ENCODE measurements at regions not wholly inside any gene's neighbourhood (a gene's known extent, or its start where the extent isn't known, plus 50 kb on each side); places are given as distances from the start of the nearest gene placed in this dataset.

GRCh38 chr12:46485853-46486252, 113.3 kb upstream of the SLC38A2 start:
- 97% methylated on average over 5 of the region's 5 CpGs for WGBS (ENCODE audit: low lambda C conversion rate)

GRCh38 chr12:46484396-46485061, 112.0 kb upstream of the SLC38A2 start:
- Histone ChIP-seq H3K4me2 (no peak overlapping the region), H3K27me3 (ENCODE audit: insufficient read depth) (no peaks in the 10 kb centered on the region), H3K27ac (ENCODE audit: low read depth in 2 of 2, low read length in 1 of 2) (no peak overlapping the region), H3K36me3 (replicated peaks in 1 of 2; ENCODE audit: control insufficient read depth in 1 of 2, insufficient read depth in 2 of 2, low read length in 1 of 2) (no peaks in the 10 kb centered on the region), H3K9me3 (no peaks in the 10 kb centered on the region), H3K4me1 (ENCODE audit: control insufficient read depth in 1 of 2, insufficient read depth in 2 of 2, low read depth in 1 of 2, low read length in 1 of 2) (no peaks in the 10 kb centered on the region; a peak in 1 of 4 replicates), H2AFZ (ENCODE audit: low read depth) (no peak overlapping the region), H3K9ac (no peak overlapping the region), H3F3A (replicated peaks; ENCODE audit: insufficient read depth) (no peaks in the 10 kb centered on the region), H3K4me3 (ENCODE audit: low read depth in 2 of 2, low read length in 1 of 2) (no peak overlapping the region), H3K9me2 (no peaks in the 10 kb centered on the region), H3K79me2 (ENCODE audit: insufficient read depth) (no peaks in the 10 kb centered on the region), H4K20me1 (ENCODE audit: insufficient read depth) (no peaks in the 10 kb centered on the region)
- POLR2A ChIA-PET: no interaction called here
- no peak for TF ChIP-seq MAX (IDR thresholded peaks at IDR 0.05; ENCODE audit: low read depth)
- 85% methylated on average over 6 of the region's 6 CpGs for WGBS (ENCODE audit: low lambda C conversion rate)
- no peak for DNase-seq
- CTCF ChIA-PET: interaction anchor here (0.6 to 1.0 kb wide), 2 partner anchors 8 to 17 kb away, joined by 3 to 4 read pairs; no protein-coding TSS in a partner anchor

More at GRCh38 chr12:46485853-46486252, 113.3 kb upstream of the SLC38A2 start:
- ChIA-PET CTCF (no interaction called here), POLR2A (no interaction called here)
- Histone ChIP-seq H3K9ac (no peak overlapping the region), H4K20me1 (ENCODE audit: insufficient read depth) (no peaks in the 10 kb centered on the region), H3K9me3 (no peaks in the 10 kb centered on the region), H3K4me2 (no peak overlapping the region), H3F3A (replicated peaks; ENCODE audit: insufficient read depth) (peaks cover 6% of the 10 kb centered on the region), H2AFZ (ENCODE audit: low read depth) (no peak overlapping the region), H3K27me3 (ENCODE audit: insufficient read depth) (no peaks in the 10 kb centered on the region), H3K4me1 (ENCODE audit: control insufficient read depth in 1 of 2, insufficient read depth in 2 of 2, low read depth in 1 of 2, low read length in 1 of 2) (peaks cover 2 to 9% of the 10 kb centered on the region in 2 experiments; a peak in 3 of 4 replicates), H3K4me3 (ENCODE audit: low read depth in 2 of 2, low read length in 1 of 2) (no peak overlapping the region), H3K79me2 (ENCODE audit: insufficient read depth) (no peaks in the 10 kb centered on the region), H3K27ac (ENCODE audit: low read depth in 2 of 2, low read length in 1 of 2) (no peak overlapping the region), H3K9me2 (no peaks in the 10 kb centered on the region), H3K36me3 (replicated peaks in 1 of 2; ENCODE audit: control insufficient read depth in 1 of 2, insufficient read depth in 2 of 2, low read length in 1 of 2) (no peaks in the 10 kb centered on the region)
- no peak for DNase-seq
- no peak for TF ChIP-seq GABPA (IDR thresholded peaks at IDR 0.05; ENCODE audit: low read depth)
- TF ChIP-seq USF1 (IDR thresholded peaks at IDR 0.05; ENCODE audit: borderline replicate concordance, low read depth): no peak
- no peak for TF ChIP-seq NRF1 (IDR thresholded peaks at IDR 0.05; ENCODE audit: low read depth, low read length)
- TF ChIP-seq ELF1 (IDR thresholded peaks at IDR 0.05): no peak
- no peak for TF ChIP-seq MXI1 (IDR thresholded peaks at IDR 0.05; ENCODE audit: low read depth, low read length)
- no peak for TF ChIP-seq JUND (IDR thresholded peaks at IDR 0.05)

- no peak for TF ChIP-seq ZBTB33 (IDR thresholded peaks at IDR 0.05; ENCODE audit: borderline replicate concordance, low read depth)
- TF ChIP-seq RXRA (IDR thresholded peaks at IDR 0.05; ENCODE audit: borderline replicate concordance, low read depth): no peak
- TF ChIP-seq TEAD4 (IDR thresholded peaks at IDR 0.05; ENCODE audit: borderline replicate concordance, insufficient read depth): no peak
- no peak for TF ChIP-seq EZH2phosphoT487 (IDR thresholded peaks at IDR 0.05; ENCODE audit: borderline replicate concordance, low read depth)
- TF ChIP-seq SMC3 (IDR thresholded peaks at IDR 0.05; ENCODE audit: low read depth, low read length): no peak
- TF ChIP-seq FOSL2 (IDR thresholded peaks at IDR 0.05; ENCODE audit: borderline replicate concordance, low read depth): no peak
- TF ChIP-seq JUND (IDR thresholded peaks at IDR 0.05): no peak
- TF ChIP-seq GABPA (IDR thresholded peaks at IDR 0.05; ENCODE audit: low read depth): no peak
- no peak for TF ChIP-seq MAX (IDR thresholded peaks at IDR 0.05; ENCODE audit: low read depth)
- TF ChIP-seq TCF12 (IDR thresholded peaks at IDR 0.05): no peak
- TF ChIP-seq NFIC (IDR thresholded peaks at IDR 0.05; ENCODE audit: borderline replicate concordance): no peak
- TF ChIP-seq ELF1 (IDR thresholded peaks at IDR 0.05): no peak
- TF ChIP-seq SIN3A (IDR thresholded peaks at IDR 0.05; ENCODE audit: borderline replicate concordance, low read depth, low read length): no peak
- Histone ChIP-seq H2AFZ (ENCODE audit: low read depth) (no peak overlapping the region), H3K4me2 (no peak overlapping the region), H3K27ac (ENCODE audit: low read depth in 2 of 2, low read length in 1 of 2) (no peak overlapping the region), H3K4me3 (ENCODE audit: low read depth in 2 of 2, low read length in 1 of 2) (no peak overlapping the region), H3K9ac (no peak overlapping the region), H3K9me2 (no peaks in the 10 kb centered on the region), H4K20me1 (ENCODE audit: insufficient read depth) (no peaks in the 10 kb centered on the region), H3F3A (replicated peaks; ENCODE audit: insufficient read depth) (no peaks in the 10 kb centered on the region), H3K79me2 (ENCODE audit: insufficient read depth) (no peaks in the 10 kb centered on the region), H3K27me3 (ENCODE audit: insufficient read depth) (no peaks in the 10 kb centered on the region), H3K4me1 (ENCODE audit: control insufficient read depth in 1 of 2, insufficient read depth in 2 of 2, low read depth in 1 of 2, low read length in 1 of 2) (no peaks in the 10 kb centered on the region; a peak in 1 of 4 replicates), H3K9me3 (no peaks in the 10 kb centered on the region), H3K36me3 (replicated peaks in 1 of 2; ENCODE audit: control insufficient read depth in 1 of 2, insufficient read depth in 2 of 2, low read length in 1 of 2) (no peaks in the 10 kb centered on the region)
- ChIA-PET CTCF (interaction anchor here (1.0 kb wide), 1 partner anchor 9 kb away, joined by 4 read pairs; no protein-coding TSS in a partner anchor), POLR2A (no interaction called here)
- no peak for DNase-seq
- 88% methylated on average over 4 of the region's 4 CpGs for WGBS (ENCODE audit: low lambda C conversion rate)
Measured at GRCh38 chr12:46483572-46484395, 111.2 kb upstream of the SLC38A2 start.
